Fibroblast of lung (primary cell): ENCODE measurements at regions not wholly inside any gene's neighbourhood (a gene's known extent, or its start where the extent isn't known, plus 50 kb on each side); places are given as distances from the start of the nearest gene placed in this dataset.

Experiments
- DNase-seq, 2 donors: peaks; one replicate each; pipeline versions ENCODE4 v3.0.0 to v3.0.0-alpha.2; 2010; ENCODE audit warnings: low read depth in 2 of 2
- H2AFZ ChIP-seq: 2 replicates; pipeline ENCODE4 v1.5.1; 2012; ENCODE audit warnings: low read length, control low read depth, inconsistent platforms
- H3K27ac ChIP-seq: 2 replicates; pipeline ENCODE4 v1.5.1; 2011; ENCODE audit warnings: low read length, control low read depth; ENCODE audit not compliant: insufficient read depth
- H3K27me3 ChIP-seq: 2 replicates; pipeline ENCODE4 v1.5.1; 2011; ENCODE audit warnings: mild to moderate bottlenecking, low read length; ENCODE audit not compliant: control insufficient read depth, insufficient read depth
- H3K36me3 ChIP-seq: 2 replicates; pipeline ENCODE4 v1.5.1; 2011; ENCODE audit warnings: low read length; ENCODE audit not compliant: control insufficient read depth, insufficient read depth
- H3K4me1 ChIP-seq: 2 replicates; pipeline ENCODE4 v1.5.1; 2011; ENCODE audit warnings: low read length; ENCODE audit not compliant: control insufficient read depth, insufficient read depth; ENCODE audit errors: extremely low read depth
- H3K4me2 ChIP-seq: 2 replicates; pipeline ENCODE4 v1.5.1; 2011; ENCODE audit warnings: low read length, control low read depth; ENCODE audit not compliant: insufficient read depth; ENCODE audit errors: extremely low read depth
- H3K4me3 ChIP-seq, 4 experiments: fragments of 200-600 bp in 1 of 4; sonication (generic) in 1 of 4; replicated peaks in 1 of 4; 2 replicates each; pipeline ENCODE4 v1.5.1; 2011 to 2016; ENCODE audit warnings: low read length in 4 of 4, low read depth in 3 of 4, mild to moderate bottlenecking in 3 of 4, control low read depth in 2 of 4, inconsistent platforms in 1 of 4, mixed read lengths in 1 of 4; ENCODE audit not compliant: insufficient read depth in 1 of 4; ENCODE audit errors: control extremely low read depth in 1 of 4
- H3K79me2 ChIP-seq: 2 replicates; pipeline ENCODE4 v1.5.1; 2012; ENCODE audit warnings: mild to moderate bottlenecking, low read length, inconsistent platforms; ENCODE audit not compliant: control insufficient read depth, insufficient read depth
- H3K9ac ChIP-seq: 2 replicates; pipeline ENCODE4 v1.5.1; 2011; ENCODE audit warnings: mild to moderate bottlenecking, low read length, control low read depth; ENCODE audit not compliant: insufficient read depth
- H3K9me3 ChIP-seq: 2 replicates; pipeline ENCODE4 v1.5.1; 2012; ENCODE audit warnings: low read depth, low read length; ENCODE audit not compliant: control insufficient read depth, insufficient read depth
- H4K20me1 ChIP-seq: 2 replicates; pipeline ENCODE4 v1.5.1; 2011; ENCODE audit warnings: low read length; ENCODE audit not compliant: control insufficient read depth, insufficient read depth; ENCODE audit errors: extremely low read depth
- CTCF ChIP-seq, 2 donors: IDR thresholded peaks in 1 of 2; conservative IDR thresholded peaks in 1 of 2; 1 replicate in 1 of 2; 2 replicates in 1 of 2; pipeline ENCODE4 v1.5.1; 2011 to 2012; ENCODE audit warnings: low read length in 2 of 2, control low read depth in 1 of 2, inconsistent platforms in 1 of 2, low read depth in 1 of 2, mild to moderate bottlenecking in 1 of 2
- EZH2 ChIP-seq: IDR thresholded peaks from 2 replicates; pipeline ENCODE4 v1.5.1; 2012; ENCODE audit warnings: low read length, control low read depth, mild to moderate bottlenecking; ENCODE audit errors: missing control alignments

GRCh38 chr10:71052076-71052660 lies 160.2 kb upstream of the UNC5B start:
- Histone ChIP-seq H3K4me3 (no peak overlapping the region), H4K20me1 (no peaks in the 10 kb centered on the region), H3K4me1 (no peaks in the 10 kb centered on the region), H3K27ac (no peak overlapping the region), H3K9me3 (no peaks in the 10 kb centered on the region), H3K4me2 (no peak overlapping the region), H3K9ac (no peak overlapping the region), H2AFZ (no peak overlapping the region), H3K27me3 (no peaks in the 10 kb centered on the region), H3K79me2 (no peaks in the 10 kb centered on the region), H3K36me3 (no peaks in the 10 kb centered on the region)
- TF ChIP-seq CTCF (conservative IDR thresholded peaks at IDR 0.05 in 1 of 2, IDR thresholded peaks at IDR 0.05 in 1 of 2; ENCODE audit: low read depth in 1 of 2, low read length in 2 of 2) (no peak), EZH2 (no peak)
- DNase-seq, result no peak

GRCh38 chr10:71052708-71053107 lies 159.7 kb upstream of the UNC5B start:
- Histone ChIP-seq H3K27me3 (no peaks in the 10 kb centered on the region), H3K9ac (no peak overlapping the region), H3K4me1 (no peaks in the 10 kb centered on the region), H3K4me2 (no peak overlapping the region), H2AFZ (no peak overlapping the region), H4K20me1 (no peaks in the 10 kb centered on the region), H3K9me3 (no peaks in the 10 kb centered on the region), H3K36me3 (no peaks in the 10 kb centered on the region), H3K4me3 (no peak overlapping the region), H3K79me2 (no peaks in the 10 kb centered on the region), H3K27ac (no peak overlapping the region)
- DNase-seq, result no peak
- TF ChIP-seq CTCF (conservative IDR thresholded peaks at IDR 0.05 in 1 of 2, IDR thresholded peaks at IDR 0.05 in 1 of 2; ENCODE audit: low read depth in 1 of 2, low read length in 2 of 2) (no peak), EZH2 (no peak)

- Histone ChIP-seq H3K9me3 (no peaks in the 10 kb centered on the region), H3K27ac (no peak overlapping the region), H4K20me1 (no peaks in the 10 kb centered on the region), H2AFZ (no peak overlapping the region), H3K36me3 (no peaks in the 10 kb centered on the region), H3K79me2 (no peaks in the 10 kb centered on the region), H3K4me3 (no peak overlapping the region), H3K4me1 (no peaks in the 10 kb centered on the region), H3K4me2 (no peak overlapping the region), H3K27me3 (no peaks in the 10 kb centered on the region), H3K9ac (no peak overlapping the region)
- no peak for TF ChIP-seq CTCF (conservative IDR thresholded peaks at IDR 0.05 in 1 of 2, IDR thresholded peaks at IDR 0.05 in 1 of 2; ENCODE audit: low read depth in 1 of 2, low read length in 2 of 2)
- no peak for TF ChIP-seq EZH2
- DNase-seq, result no peak
These were observed 159.0 kb upstream of the UNC5B start for GRCh38 chr10:71053169-71053895.
